GM10266 (cell line): ENCODE measurements at regions not wholly inside any gene's neighbourhood (a gene's known extent, or its start where the extent isn't known, plus 50 kb on each side); places are given as distances from the start of the nearest gene placed in this dataset.

Experiments
- DNase-seq: peaks from one replicate; pipeline ENCODE4 v3.0.0; 2012; ENCODE audit errors: extremely low spot score
- CTCF ChIP-seq: IDR thresholded peaks from 2 replicates; pipeline ENCODE4 v1.5.1; 2012; ENCODE audit warnings: mild to moderate bottlenecking, low read depth; ENCODE audit not compliant: control insufficient read depth, insufficient read depth; ENCODE audit errors: missing control alignments

GRCh38 chr18:75912829-75913228 is 485.3 kb upstream of the SMIM21 start:
- no peak for DNase-seq
- TF ChIP-seq CTCF = no peak

GRCh38 chr18:75904416-75904815 is 476.9 kb upstream of the SMIM21 start:
- no peak for DNase-seq
- TF ChIP-seq CTCF = no peak

- TF ChIP-seq CTCF = no peak
- DNase-seq = no peak
These were observed 471.1 kb upstream of the SMIM21 start for GRCh38 chr18:75898651-75899050.

GRCh38 chr18:75897386-75897785 is 469.9 kb upstream of the SMIM21 start:
- no peak for DNase-seq
- no peak for TF ChIP-seq CTCF

- DNase-seq = no peak
- no peak for TF ChIP-seq CTCF
These were observed 469.4 kb upstream of the SMIM21 start for GRCh38 chr18:75896865-75897264.

GRCh38 chr18:75895135-75895534 is 467.6 kb upstream of the SMIM21 start:
- DNase-seq = no peak
- no peak for TF ChIP-seq CTCF

GRCh38 chr18:75884728-75885127 is 457.2 kb upstream of the SMIM21 start:
- TF ChIP-seq CTCF = no peak
- DNase-seq = no peak
